Hematopoietic multipotent progenitor cell treated with erythropoietin and hydrocortisone succinate and interleukin-3 and kit ligand, for 8 days (in vitro differentiated cells): ENCODE measurements at regions not wholly inside any gene's neighbourhood (a gene's known extent, or its start where the extent isn't known, plus 50 kb on each side); places are given as distances from the start of the nearest gene placed in this dataset.

Source experiments
- DNase-seq: peaks from one replicate; pipeline ENCODE4 v3.0.0-alpha.2; 2015

DNA sequence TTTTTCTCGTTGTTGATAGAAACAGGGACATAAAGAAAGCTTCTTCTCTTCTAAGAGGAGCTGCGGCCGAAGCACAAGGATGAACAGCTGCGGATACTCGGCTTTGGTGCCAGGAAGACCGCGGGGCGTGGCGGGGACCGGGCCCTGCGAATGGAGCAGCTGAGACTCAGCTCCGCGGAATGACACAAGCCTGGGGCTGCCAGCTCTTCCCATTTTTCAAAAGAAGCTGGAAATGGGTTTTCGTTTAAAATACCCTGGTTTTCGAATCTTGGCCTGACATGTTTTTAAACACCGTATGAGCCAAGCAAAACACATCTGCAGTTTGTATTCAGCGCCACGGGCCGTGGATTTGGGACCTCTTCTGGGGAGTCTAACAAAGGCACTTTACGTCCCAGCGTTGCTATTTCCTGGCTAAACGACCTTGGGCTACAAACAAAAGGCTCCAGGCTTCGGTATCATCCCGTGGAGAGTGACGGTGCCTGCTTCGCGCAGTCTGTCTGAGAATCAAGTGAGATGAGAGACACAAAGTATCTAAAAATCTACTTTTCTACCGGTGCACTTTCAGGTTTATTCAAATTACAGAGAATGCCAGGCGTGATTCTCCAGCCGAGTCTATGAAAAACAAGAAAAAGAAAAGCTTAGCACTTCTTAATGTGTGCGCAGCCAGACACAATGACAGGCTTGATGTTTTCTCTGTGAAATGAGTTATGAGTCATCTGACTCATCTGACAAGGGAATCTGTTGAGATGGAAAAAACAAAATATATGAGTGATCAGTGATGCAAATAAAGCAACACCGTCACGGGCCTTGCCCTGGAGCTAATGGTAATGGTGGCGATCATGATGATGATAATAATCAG, 114.0 kb upstream of the TMEM132D start:
- DNase-seq = no peak

DNA sequence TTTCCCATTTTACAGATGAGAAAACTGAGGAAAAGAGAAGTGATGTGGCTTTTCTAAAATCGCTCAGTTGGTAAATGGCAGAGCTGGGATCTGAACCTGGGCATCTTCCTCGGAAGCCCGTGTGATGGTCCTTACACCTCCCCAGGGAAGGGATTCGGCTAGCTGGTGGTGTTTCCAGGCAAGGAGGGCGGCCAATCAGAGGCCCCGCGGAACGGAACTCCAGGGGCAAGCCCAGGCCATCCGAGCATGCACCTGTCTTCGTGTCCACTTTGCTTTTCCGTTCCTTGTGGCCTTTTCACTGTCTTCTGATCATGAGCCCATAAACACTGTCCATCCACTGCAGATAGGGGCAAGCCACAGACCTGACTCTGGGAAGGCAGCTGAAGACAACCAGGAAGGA, 114.8 kb upstream of the TMEM132D start:
- no peak for DNase-seq

DNA sequence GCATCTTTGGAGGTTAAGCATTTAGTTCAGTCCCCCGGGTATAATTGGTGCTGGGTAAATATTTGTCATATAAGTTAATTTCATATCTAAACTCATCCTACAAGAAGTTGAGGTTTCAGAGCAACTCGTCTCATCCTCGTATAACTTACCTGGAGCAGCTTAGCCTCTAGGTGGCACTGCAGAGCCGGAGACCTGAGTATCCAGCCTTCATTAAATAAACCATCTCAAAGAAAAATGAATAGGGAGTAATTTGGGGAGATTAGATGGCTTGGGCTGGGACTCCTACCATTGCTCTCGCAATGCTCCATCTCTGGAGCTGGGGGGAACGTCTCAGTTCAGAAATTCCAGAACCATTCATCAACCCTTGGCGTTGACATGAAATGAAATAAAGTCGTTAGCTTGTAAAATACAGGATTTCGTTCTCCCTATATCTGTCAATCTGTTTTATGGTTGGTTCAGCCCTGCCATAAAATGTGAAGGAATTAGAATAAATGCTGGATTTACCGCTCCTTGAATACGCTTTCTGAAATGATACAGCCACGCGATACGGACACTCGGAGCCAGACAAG, 122.9 kb upstream of the TMEM132D start:
- peak; percentile 36 for DNase-seq

DNA sequence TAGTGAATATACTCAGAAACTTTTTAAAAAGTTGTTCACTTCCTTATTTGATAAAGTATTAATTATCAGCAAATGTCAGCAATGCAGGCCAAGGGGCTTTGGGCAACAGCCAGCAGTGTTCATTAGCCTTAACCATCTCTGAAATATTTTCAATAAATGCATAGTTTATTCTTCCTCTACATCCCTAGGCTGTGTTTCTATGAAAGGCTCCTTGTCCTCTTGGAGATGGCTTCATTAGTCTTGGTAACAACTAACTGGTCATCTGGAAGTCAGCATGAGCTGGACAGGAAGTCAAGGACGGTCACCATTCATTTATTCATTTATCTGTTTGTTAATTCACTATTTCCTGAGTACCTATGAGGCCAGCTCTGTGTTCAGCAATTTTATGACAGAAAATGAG, 124.0 kb upstream of the TMEM132D start:
- no peak for DNase-seq

DNA sequence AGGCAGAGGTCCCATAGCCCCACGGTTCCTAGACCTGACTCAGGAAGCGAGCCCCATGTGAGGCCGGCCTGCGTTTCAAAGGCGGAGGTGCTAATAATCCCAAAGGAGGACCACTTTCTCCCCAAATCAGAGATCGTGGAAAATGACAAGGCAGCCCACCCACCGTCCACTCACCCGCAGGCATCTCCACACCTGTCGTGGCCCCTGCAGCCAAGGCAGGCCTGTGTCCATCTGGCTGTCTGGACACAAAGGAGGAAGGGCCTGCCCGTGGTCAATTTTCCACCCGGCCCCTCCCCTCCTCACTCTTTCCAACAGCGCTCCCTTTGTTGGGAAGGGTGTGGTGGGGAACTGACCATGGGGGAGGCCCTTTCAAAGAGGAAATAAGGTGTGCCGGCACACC, 125.3 kb upstream of the TMEM132D start:
- DNase-seq = no peak

DNA sequence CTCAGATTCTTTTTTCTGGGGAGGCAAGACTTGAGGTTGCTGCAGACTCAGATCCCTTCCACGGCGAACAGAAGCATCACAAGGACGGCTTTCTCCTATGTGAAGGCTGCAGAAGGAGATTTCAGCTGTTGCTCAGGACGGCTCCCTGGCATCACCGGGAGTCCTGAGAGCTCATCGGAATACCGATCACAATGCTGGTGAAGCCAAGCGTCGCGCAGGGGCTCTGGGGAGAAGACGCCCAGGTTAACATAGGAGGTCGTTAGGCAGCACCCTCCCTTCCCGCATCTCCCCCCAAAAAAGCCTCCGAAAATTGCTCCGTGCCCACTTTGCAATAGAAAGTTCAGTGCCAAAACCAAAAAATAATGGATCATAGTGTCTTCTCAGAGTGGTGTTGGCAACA, 127.2 kb upstream of the TMEM132D start:
- no peak for DNase-seq

DNA sequence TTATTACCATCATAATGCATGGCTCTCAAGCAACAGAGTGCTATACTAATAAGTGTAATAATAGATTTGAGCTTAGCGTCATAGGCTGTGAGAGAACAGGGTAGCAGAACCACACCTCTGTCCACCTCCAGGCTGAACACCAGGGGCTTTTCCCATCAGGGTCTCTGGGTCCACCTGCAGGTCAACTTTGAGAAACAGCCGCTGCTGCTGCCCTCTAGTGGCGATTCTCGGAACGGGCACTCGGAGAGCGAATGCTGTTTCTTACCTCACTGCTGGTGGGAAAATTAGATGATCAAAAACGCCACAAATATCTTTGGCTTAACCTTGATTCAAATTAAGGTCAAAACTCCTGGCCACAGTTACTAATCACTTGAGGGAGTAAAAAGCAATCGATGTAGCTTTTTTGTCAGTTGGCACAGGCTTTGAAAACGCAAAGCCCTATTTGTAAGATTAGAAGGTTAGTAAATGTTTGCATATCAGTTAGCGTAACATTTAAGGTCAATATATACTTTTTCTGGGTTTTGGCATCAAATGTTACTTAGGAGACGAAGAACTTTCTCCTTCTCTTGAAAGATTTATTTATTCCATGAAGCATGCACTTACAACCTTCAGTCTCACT, 127.9 kb upstream of the TMEM132D start:
- peak; percentile 54 for DNase-seq

DNA sequence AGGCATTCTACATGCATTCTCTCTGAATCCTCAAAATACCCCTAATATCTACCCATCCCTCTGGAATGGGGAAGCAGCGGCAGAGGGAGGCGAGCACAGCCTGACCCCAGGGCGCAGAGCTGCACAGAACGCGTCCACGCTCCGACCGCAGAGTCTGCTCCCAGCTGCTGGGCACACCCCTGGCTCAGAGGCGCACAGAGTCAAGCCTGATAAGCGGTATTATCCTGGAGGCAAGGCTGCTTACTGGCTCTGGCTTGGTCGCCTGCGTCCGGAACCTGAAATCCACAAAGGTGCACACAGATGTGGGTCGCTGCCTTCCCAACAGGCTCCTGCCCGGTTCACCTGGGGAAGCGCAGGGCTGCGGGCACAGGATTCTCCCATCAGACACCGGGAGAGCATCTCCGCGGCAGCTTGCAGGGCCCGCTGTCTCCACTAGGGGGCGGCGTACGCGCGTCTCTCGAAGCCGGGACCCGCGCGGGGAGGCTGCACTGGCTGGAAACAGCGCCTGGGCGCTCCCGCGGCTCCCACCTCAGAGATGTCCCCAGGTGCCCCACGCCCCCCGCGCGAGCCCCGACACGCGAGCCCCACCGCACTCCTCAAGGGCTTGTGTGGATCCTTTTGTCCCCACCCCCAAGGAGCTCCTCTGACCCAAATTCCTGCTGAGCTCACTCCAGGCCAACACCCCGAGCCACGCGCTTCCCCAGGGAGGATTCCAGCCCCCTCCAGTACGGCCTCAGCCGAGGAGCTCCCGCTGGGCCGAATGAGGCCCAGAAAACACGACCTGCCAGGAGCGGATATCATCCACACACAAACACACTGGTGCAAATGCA, 120.1 kb upstream of the FZD10 start:
- DNase-seq = no peak

DNA sequence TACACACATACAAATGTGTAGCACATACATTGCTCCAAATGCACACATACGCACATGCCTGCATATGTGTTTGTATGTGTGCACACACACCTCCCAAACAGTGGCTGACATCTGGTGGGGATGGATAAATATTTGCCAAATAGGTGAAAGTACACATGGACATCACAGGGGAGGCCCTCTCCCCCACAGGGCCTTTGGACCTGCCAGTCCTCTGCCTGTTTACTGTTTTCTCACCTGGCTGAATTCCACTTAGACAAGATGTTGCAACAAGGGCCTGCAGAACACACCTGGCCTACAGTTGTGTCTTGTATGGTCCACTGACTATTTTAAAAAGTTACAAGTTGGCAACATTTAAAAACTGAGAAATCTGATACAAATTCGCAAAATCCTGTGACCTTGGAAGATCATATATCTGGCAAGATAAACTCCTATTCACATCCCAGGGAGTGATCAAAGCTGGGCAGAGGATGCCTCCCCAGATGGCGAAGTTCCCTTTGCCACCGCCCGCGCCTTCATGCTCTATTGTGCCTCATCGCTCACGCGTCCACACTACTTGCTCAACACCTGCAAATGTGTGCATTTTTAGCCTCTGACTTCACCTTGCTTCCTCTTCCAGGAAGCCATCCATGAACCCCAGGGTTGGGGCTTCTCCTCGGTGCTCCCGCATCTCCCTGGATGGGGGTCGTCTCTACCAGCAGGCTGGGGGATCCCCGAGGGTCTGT, 118.4 kb upstream of the FZD10 start:
- DNase-seq = no peak

DNA sequence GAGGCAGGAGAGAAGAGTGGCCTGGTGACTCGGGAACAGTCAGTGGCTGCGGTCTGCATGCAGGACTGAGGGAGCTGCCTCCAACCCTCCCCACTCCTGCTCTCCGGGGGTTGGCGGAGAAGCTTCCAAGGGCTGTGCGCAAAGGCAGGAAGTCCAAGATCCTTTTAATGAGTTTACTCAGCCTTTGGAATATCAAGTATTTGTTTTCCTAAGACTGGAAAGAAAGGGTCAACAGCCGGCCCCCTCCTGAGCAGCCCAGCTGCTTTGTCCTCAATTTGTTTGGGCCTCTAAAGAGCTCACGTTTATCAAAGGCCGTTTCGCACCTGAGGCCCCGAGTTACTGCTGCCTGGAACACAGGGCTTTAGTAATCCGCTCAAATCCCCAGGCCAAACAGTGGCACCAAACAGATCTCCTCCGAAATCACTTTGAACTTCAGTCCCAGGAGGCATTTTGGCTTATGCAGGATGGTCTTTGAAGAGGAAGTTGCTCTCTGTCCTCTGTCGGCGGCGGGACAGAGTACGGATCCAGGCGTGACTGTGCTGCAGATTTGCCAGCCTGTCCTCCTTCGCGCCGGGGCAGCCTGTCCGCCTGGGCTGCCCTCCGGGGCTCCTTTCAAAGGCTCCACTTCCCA, 117.2 kb upstream of the FZD10 start:
- no peak for DNase-seq

DNA sequence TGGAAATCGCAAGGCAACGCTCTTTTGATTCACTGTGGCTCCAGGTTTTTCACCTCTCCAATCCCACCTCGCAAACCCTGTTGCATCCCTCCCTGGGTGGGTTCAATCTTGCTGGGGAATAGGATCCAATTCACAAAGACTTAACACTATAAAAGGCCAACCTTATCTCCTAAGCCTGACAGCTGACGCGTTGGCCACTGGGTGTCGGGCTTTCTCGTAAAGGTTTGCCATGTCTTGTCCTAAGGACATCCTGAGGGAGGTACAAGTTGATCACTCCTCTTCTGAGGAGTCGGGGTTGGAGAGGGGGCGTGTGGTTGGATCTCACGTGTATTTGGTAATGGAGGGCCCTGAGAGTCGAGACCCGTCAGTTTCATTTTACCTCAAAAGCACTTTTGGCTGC, 112.6 kb upstream of the FZD10 start:
- DNase-seq = no peak

DNA sequence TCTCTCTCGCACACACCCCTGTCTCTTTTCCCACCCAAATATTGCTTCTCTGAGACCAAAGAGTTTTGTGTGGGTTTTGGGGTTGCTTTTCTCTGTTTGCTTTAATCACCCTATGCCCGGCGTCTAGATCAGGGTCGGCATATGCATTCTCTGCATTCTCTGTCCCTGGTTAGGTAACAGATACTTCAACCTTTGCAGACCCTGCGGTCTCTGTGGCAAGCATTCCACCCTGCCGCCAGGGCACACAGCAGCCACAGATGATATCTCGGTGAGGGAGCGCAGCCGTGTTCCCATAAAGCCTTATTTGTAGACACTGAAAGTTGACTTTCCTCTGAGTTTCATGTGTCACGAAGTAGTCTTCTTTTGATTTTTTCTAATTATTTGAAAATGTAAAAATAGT, 110.4 kb upstream of the FZD10 start:
- DNase-seq = no peak

DNA sequence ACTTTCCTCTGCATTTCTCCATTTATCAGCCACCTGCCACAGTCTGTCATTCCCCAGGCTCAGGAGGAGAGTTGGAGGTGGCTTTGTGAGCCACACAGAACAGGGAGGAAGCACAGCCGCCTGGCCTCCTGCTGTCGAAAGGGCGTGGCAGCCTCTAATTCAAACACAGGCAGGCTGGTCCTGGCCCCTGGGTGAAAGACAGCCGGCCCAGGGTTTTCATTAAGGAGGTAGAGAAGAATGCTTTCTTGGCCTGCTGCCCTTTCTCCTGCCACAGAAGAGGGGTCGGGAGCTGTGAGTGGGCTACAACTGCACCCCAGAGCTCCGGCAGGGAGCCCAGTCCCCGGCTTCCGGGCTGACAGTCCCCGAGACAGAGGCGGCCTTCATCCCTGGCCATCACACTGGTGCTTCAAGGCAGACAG, 108.6 kb upstream of the FZD10 start:
- no peak for DNase-seq

DNA sequence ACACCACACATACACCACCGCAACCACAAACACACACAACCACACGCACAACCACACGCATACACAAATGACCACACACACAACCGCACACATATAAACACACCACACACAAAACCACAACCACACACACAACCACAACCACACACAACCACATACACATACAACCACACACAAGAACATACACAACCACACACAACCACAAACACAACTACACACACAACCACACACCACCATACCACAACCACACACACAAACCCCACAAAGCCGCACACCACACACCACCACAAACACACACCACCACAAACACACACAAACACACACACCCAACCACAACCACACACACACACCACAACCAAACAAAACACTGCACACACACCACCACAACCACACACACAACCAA, 107.5 kb upstream of the FZD10 start:
- no peak for DNase-seq

DNA sequence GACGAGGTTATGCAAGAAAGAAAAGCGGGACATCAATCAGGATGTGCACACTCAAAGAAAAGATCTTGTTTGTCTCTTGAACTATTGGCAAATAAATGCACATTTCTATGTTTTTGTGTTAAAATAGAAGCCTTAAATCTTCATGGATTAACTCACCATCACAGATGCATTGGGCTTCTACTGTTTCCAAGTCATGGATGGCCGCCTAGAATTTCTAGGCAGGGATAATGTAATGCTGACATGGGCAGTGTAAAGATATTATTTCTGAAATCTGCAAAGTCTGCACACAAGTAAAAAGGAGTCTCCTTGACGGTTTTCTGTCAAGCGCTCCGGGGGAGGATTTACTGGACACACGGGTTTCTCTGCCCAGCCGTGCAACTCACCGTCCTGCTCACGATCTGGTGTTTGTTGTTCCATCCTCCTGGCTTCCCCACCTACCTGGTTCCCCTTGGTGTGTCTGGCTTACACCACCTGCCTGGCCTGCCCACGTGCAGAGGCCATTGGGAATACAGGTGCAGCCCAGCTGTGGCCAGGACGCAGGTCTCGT, 103.3 kb upstream of the FZD10 start:
- no peak for DNase-seq

DNA sequence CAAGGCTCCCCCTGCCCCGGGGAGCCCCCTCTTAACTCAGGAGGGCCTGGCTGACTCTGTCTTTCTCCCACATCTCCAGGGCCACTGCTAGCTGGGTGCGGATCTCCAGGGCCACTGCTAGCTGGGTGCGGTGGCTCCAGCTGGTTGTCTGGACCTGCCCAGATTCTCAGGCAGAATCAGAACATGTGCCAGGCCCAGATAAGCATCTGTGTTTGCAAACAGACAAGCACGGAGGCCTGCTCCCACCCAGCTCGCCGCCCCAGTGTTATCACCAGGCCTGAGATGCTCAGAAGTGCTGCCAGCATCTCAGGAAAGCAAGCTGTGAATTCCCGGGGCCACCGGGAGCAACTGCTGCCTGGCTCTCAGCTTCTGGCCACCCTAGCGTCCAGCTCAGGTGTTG, 98.4 kb upstream of the FZD10 start:
- no peak for DNase-seq

DNA sequence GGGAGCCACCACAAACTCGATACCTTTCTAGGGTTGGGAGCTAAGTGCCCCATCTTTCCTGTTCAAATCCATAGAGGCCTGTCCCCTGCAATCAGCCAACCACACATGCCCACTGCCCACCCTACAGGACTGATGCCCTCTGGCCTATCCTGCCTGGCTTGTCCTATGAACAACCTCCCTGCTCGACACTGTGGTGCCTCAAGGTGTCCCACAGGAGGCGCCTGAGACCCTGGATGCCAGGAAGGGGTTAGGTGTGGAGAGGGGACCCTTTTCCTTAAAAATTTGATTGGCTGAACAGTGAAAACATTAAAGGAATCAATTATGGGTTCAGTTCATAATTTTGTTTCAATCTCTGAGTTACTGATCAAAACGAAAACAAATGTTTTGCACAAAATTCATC, 97.3 kb upstream of the FZD10 start:
- DNase-seq = no peak

DNA sequence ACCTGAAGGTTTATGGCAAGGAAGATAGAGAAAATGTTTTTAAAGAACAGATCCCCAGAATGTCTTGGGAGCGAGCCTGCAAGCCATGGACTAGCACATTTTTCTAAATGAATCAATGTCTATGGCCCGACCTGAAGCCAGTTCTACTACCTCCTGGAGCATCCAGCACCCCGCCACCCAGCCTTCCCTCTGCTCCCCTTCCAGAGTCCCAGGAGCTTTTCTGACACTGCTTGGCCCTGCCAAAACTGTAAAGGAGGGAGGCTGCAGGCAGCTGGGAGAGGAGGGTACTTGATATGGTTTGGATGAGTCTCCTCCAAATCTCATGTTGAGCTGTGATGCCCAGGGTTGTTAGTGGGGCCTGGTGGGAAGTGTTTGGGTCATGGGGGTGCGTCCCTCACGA, 95.5 kb upstream of the FZD10 start:
- no peak for DNase-seq

DNA sequence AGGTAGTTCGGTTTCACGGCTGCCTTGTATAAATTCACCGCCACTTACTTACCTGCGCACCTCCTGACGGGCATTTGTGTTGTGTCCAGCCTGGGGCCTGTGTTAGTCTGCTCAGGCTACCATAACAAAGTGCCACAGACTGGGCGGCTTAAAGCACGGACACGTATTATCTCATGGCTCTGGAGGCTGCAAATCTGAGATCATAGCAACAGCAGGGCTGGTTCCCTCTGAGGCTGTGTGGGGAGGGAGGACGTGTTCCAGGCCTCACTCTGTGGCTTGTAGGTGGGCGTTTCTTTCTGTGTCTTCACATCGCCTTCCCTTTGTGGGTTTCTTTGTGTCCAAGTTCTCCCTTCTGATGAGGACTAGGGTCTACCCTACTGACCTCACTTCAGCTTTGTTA, 93.5 kb upstream of the FZD10 start:
- DNase-seq = no peak

DNA sequence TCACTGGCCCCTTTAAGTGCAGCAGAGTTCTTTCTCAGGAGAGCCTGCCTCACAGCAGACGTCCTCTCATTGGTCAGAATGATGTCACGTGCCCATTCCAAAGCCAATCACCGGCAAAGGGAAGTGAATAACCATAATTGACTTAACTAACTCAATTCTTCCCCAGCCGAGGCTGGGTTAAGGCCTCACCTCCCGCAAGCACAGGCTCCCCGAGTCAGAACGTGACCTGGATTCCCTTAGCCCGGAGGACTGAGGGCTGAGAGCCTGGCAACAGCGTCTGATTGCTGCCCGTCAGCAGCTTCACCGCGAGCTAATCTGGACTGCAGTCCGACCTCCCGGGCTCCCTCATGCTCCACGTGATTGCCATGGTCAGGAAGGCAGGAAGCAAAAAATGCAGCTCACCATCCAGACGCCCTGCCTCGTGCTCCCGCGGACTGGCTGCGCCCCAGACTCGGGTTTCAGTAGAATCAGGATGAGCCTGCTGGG, 92.1 kb upstream of the FZD10 start:
- DNase-seq = no peak

DNA sequence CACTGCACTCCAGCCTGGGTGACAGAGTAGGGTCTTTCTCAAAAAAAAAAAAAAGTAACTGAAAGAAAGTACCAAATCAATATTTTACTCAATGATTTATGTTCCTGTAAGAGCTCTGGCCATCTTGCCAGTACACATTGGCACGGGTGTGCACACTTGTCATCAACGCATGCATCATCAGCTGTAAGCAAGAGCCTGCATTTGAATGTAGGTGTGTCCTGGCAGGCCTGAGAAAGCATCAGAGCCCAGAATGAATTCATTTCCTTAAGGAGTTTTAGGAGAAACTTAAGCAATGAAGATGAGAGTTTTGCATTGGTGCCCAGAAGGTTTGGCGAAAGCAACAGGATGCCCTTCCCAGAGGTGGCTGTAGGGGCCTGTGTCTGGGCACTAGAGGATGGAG, 88.5 kb upstream of the FZD10 start:
- no peak for DNase-seq
